ENCODE measurements at regions not wholly inside any gene's neighbourhood (a gene's known extent, or its start where the extent isn't known, plus 50 kb on each side); places are given as distances from the start of the nearest gene placed in this dataset.
A peak's percentile ranks its signal among the peaks of the same experiment; 100 is the strongest.
"Not testable (repeated sequence)": the region's sequence is repeated elsewhere in the genome, so short reads cannot be mapped to it uniquely, and the experiment has no call there.

- not testable (repeated sequence) for DNase-seq (ENCODE audit: low read depth in 1 of 2, low spot score in 1 of 2); H3K27me3 ChIP-seq (ENCODE audit: insufficient read depth, poor library complexity, severe bottlenecking); H3K4me3 ChIP-seq (replicated peaks; ENCODE audit: insufficient read depth, low read length); H3K27ac ChIP-seq (replicated peaks)
Measured at GRCh38 chr2:89280536-89280935, 589.1 kb downstream of the RPIA start.

GRCh38 chr2:89286448-89287080 is 595.1 kb downstream of the RPIA start:
- not testable (repeated sequence) for DNase-seq (ENCODE audit: low read depth in 1 of 2, low spot score in 1 of 2); H3K4me3 ChIP-seq (replicated peaks; ENCODE audit: insufficient read depth, low read length); H3K27me3 ChIP-seq (ENCODE audit: insufficient read depth, poor library complexity, severe bottlenecking); H3K27ac ChIP-seq (replicated peaks)

- not testable (repeated sequence) for H3K27me3 ChIP-seq (ENCODE audit: insufficient read depth, poor library complexity, severe bottlenecking); H3K27ac ChIP-seq (replicated peaks); DNase-seq (ENCODE audit: low read depth in 1 of 2, low spot score in 1 of 2); H3K4me3 ChIP-seq (replicated peaks; ENCODE audit: insufficient read depth, low read length)
Measured at GRCh38 chr2:89287084-89287483, 595.6 kb downstream of the RPIA start.

GRCh38 chr2:89291717-89292298 is 600.3 kb downstream of the RPIA start:
- not testable (repeated sequence) for H3K4me3 ChIP-seq (replicated peaks; ENCODE audit: insufficient read depth, low read length); H3K27ac ChIP-seq (replicated peaks); H3K27me3 ChIP-seq (ENCODE audit: insufficient read depth, poor library complexity, severe bottlenecking); DNase-seq (ENCODE audit: low read depth in 1 of 2, low spot score in 1 of 2)

GRCh38 chr2:89293399-89293798 is 601.9 kb downstream of the RPIA start:
- H3K27me3 ChIP-seq (ENCODE audit: insufficient read depth, poor library complexity, severe bottlenecking); H3K4me3 ChIP-seq (replicated peaks; ENCODE audit: insufficient read depth, low read length); DNase-seq (ENCODE audit: low read depth in 1 of 2, low spot score in 1 of 2); H3K27ac ChIP-seq (replicated peaks): not testable (repeated sequence)

- H3K4me3 ChIP-seq (replicated peaks; ENCODE audit: insufficient read depth, low read length); H3K27me3 ChIP-seq (ENCODE audit: insufficient read depth, poor library complexity, severe bottlenecking); H3K27ac ChIP-seq (replicated peaks); DNase-seq (ENCODE audit: low read depth in 1 of 2, low spot score in 1 of 2): not testable (repeated sequence)
Measured at GRCh38 chr2:89294335-89294734, 602.9 kb downstream of the RPIA start.

- not testable (repeated sequence) for H3K27ac ChIP-seq (replicated peaks); DNase-seq (ENCODE audit: low read depth in 1 of 2, low spot score in 1 of 2); H3K27me3 ChIP-seq (ENCODE audit: insufficient read depth, poor library complexity, severe bottlenecking); H3K4me3 ChIP-seq (replicated peaks; ENCODE audit: insufficient read depth, low read length)
Measured at GRCh38 chr2:89296820-89297398, 605.4 kb downstream of the RPIA start.

GRCh38 chr2:89299196-89299595 is 607.7 kb downstream of the RPIA start:
- not testable (repeated sequence) for H3K27ac ChIP-seq (replicated peaks)

GRCh38 chr2:89305623-89306022 is 614.1 kb downstream of the RPIA start:
- not testable (repeated sequence) for DNase-seq (ENCODE audit: low read depth in 1 of 2, low spot score in 1 of 2); H3K4me3 ChIP-seq (replicated peaks; ENCODE audit: insufficient read depth, low read length); H3K27me3 ChIP-seq (ENCODE audit: insufficient read depth, poor library complexity, severe bottlenecking); H3K27ac ChIP-seq (replicated peaks)

More at GRCh38 chr2:89299196-89299595, 607.7 kb downstream of the RPIA start:
- not testable (repeated sequence) for H3K27me3 ChIP-seq (ENCODE audit: insufficient read depth, poor library complexity, severe bottlenecking); H3K4me3 ChIP-seq (replicated peaks; ENCODE audit: insufficient read depth, low read length); DNase-seq (ENCODE audit: low read depth in 1 of 2, low spot score in 1 of 2)

GRCh38 chr2:89306869-89307637 is 615.6 kb downstream of the RPIA start:
- not testable (repeated sequence) for H3K4me3 ChIP-seq (replicated peaks; ENCODE audit: insufficient read depth, low read length); H3K27me3 ChIP-seq (ENCODE audit: insufficient read depth, poor library complexity, severe bottlenecking)

GRCh38 chr2:89318990-89319389 is 627.5 kb downstream of the RPIA start:
- not testable (repeated sequence) for H3K27ac ChIP-seq (replicated peaks); H3K27me3 ChIP-seq (ENCODE audit: insufficient read depth, poor library complexity, severe bottlenecking); DNase-seq (ENCODE audit: low read depth in 1 of 2, low spot score in 1 of 2); H3K4me3 ChIP-seq (replicated peaks; ENCODE audit: insufficient read depth, low read length)

More at GRCh38 chr2:89306869-89307637, 615.6 kb downstream of the RPIA start:
- H3K27ac ChIP-seq (replicated peaks); DNase-seq (ENCODE audit: low read depth in 1 of 2, low spot score in 1 of 2): not testable (repeated sequence)

- not testable (repeated sequence) for H3K27ac ChIP-seq (replicated peaks); H3K27me3 ChIP-seq (ENCODE audit: insufficient read depth, poor library complexity, severe bottlenecking); DNase-seq (ENCODE audit: low read depth in 1 of 2, low spot score in 1 of 2); H3K4me3 ChIP-seq (replicated peaks; ENCODE audit: insufficient read depth, low read length)
Measured at GRCh38 chr2:89325894-89326293, 634.4 kb downstream of the RPIA start.

GRCh38 chr2:89326455-89326854 is 635.0 kb downstream of the RPIA start:
- not testable (repeated sequence) for H3K27ac ChIP-seq (replicated peaks); H3K4me3 ChIP-seq (replicated peaks; ENCODE audit: insufficient read depth, low read length); H3K27me3 ChIP-seq (ENCODE audit: insufficient read depth, poor library complexity, severe bottlenecking)
- peak; percentile 6 to 10 for DNase-seq (ENCODE audit: low read depth in 1 of 2, low spot score in 1 of 2)

GRCh38 chr2:89328790-89329189 is 637.3 kb downstream of the RPIA start:
- not testable (repeated sequence) for H3K4me3 ChIP-seq (replicated peaks; ENCODE audit: insufficient read depth, low read length); DNase-seq (ENCODE audit: low read depth in 1 of 2, low spot score in 1 of 2); H3K27ac ChIP-seq (replicated peaks); H3K27me3 ChIP-seq (ENCODE audit: insufficient read depth, poor library complexity, severe bottlenecking)

Data from HL-60 (cell line).